GM12891 (cell line): ENCODE measurements at regions not wholly inside any gene's neighbourhood (a gene's known extent, or its start where the extent isn't known, plus 50 kb on each side); places are given as distances from the start of the nearest gene placed in this dataset.

Experiments
- POLR2AphosphoS5 ChIP-seq: IDR thresholded peaks from 2 replicates; pipeline ENCODE4 v1.6.1; 2011; ENCODE audit warnings: low read depth, low read length, control low read depth
- SPI1 ChIP-seq: IDR thresholded peaks from 2 replicates; pipeline ENCODE4 v1.6.1; 2011; ENCODE audit warnings: low read depth, low read length, control low read depth
- TAF1 ChIP-seq: IDR thresholded peaks from 2 replicates; pipeline ENCODE4 v1.6.1; 2011; ENCODE audit warnings: low read depth, low read length, control low read depth

DNA sequence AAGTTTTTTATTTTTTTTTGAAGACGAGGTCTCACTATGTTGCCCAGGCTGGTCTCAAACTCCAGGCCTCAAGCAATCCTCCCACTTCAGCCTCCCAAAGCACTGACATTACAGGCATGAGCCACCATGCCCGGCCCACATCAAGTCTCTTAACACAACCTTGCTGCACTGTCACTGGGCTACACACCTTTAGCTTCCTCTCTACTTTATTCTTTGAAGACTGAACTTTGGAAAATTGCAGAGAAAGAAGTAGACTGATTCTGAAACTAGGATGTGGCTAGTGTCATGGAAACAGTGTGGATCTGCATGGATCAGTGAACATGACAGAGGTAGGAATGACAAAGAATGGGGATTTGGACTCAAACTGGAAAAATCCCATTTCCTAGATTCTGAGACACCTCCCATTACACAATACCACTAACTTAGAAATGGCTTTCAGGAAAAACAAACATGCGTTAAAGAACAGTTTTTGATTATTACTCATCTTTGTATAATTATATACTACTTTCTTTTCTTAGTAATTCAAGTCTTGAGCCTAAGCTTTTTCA, 99.6 kb upstream of the SPON1 start:
- TF ChIP-seq SPI1 = no peak
- TF ChIP-seq TAF1 = no peak
- TF ChIP-seq POLR2AphosphoS5 = no peak
